Thymus (tissue), 11 donors: ENCODE measurements at regions not wholly inside any gene's neighbourhood (a gene's known extent, or its start where the extent isn't known, plus 50 kb on each side); places are given as distances from the start of the nearest gene placed in this dataset.
A peak's percentile ranks its signal among the peaks of the same experiment; 100 is the strongest.
"Not testable (repeated sequence)": the region's sequence is repeated elsewhere in the genome, so short reads cannot be mapped to it uniquely, and the experiment has no call there.

ENCODE experiments used
- DNase-seq, 9 donors: peaks; one replicate each; pipeline ENCODE4 v3.0.0-alpha.2; 2013; ENCODE audit warnings: low spot score in 9 of 9, low read depth in 6 of 9, missing footprints in 1 of 9
- H3K27ac ChIP-seq, 2 donors: one replicate each; pipeline ENCODE4 v1.5.1; 2013; ENCODE audit warnings: control low read depth in 1 of 2, low read depth in 1 of 2, low read length in 1 of 2, mild to moderate bottlenecking in 1 of 2, moderate library complexity in 1 of 2
- H3K27me3 ChIP-seq, 2 donors: one replicate each; pipeline ENCODE4 v1.5.1; 2013; ENCODE audit warnings: low read length in 1 of 2; ENCODE audit not compliant: control insufficient read depth in 2 of 2, insufficient read depth in 1 of 2
- H3K36me3 ChIP-seq, 2 donors: one replicate each; pipeline ENCODE4 v1.5.1; 2013; ENCODE audit warnings: low read length in 1 of 2, mild to moderate bottlenecking in 1 of 2, moderate library complexity in 1 of 2; ENCODE audit not compliant: control insufficient read depth in 2 of 2, insufficient read depth in 2 of 2
- H3K4me1 ChIP-seq, 2 donors: one replicate each; pipeline ENCODE4 v1.5.1; 2013; ENCODE audit warnings: low read length in 2 of 2; ENCODE audit not compliant: control insufficient read depth in 2 of 2, insufficient read depth in 2 of 2
- H3K4me3 ChIP-seq, 2 donors: one replicate each; pipeline ENCODE4 v1.5.1; 2013; ENCODE audit warnings: low read length in 2 of 2, control low read depth in 1 of 2, mild to moderate bottlenecking in 1 of 2
- H3K9me3 ChIP-seq, 2 donors: one replicate each; pipeline ENCODE4 v1.5.1; 2013; ENCODE audit warnings: low read length in 1 of 2, mild to moderate bottlenecking in 1 of 2; ENCODE audit not compliant: control insufficient read depth in 2 of 2, insufficient read depth in 1 of 2
- WGBS: extraction: QIAGEN DNeasy Blood & Tissue Kit; methylation state at CpG from one replicate; pipeline ENCODE4 v1.1.7; 2013; 5-methylcytosine and 5-hydroxymethylcytosine counted together
- donor health status: healthy.

DNA sequence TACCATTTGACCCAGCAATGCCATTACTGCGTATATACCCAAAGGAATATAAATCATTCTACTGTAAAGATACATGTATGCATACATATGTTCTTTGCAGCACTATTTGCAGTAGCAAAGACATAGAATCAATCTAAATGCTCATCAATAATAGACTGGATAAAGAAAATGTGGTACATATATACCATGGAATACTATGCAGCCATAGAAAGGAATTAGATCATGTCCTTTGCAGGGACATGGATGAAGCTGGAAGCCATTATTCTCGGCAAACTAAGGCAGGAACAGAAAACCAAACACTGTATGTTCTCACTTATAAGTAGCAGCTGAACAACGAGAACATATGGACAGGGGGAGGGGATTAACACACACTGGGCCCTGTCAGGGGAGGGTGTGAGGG is 54.8 kb upstream of the ZNF30 start:
- 92% methylated on average over 3 of the region's 3 CpGs for WGBS
- H3K4me3 ChIP-seq, H3K4me1 ChIP-seq, DNase-seq, H3K36me3 ChIP-seq, H3K27ac ChIP-seq, H3K9me3 ChIP-seq, H3K27me3 ChIP-seq: not testable (repeated sequence)

GRCh38 chr19:34867631-34868030 is 59.1 kb upstream of the ZNF30 start:
- Histone ChIP-seq H3K27me3 (no peaks in the 10 kb centered on the region), H3K27ac (no peak overlapping the region), H3K36me3 (no peaks in the 10 kb centered on the region), H3K4me3 (no peak overlapping the region), H3K9me3 (no peaks in the 10 kb centered on the region), H3K4me1 (no peaks in the 10 kb centered on the region)
- no peak for DNase-seq
- WGBS, result 98% methylated on average over 4 of the region's 4 CpGs

GRCh38 chr19:34865225-34865624 is 61.5 kb upstream of the ZNF30 start:
- WGBS, result 97% methylated on average over 2 of the region's 2 CpGs
- H3K36me3 ChIP-seq, H3K4me3 ChIP-seq, H3K27me3 ChIP-seq, H3K27ac ChIP-seq, H3K4me1 ChIP-seq, H3K9me3 ChIP-seq, DNase-seq: not testable (repeated sequence)

- 8% methylated on average over 30 of the region's 34 CpGs for WGBS
- DNase-seq, result peak in 1 of 9 donors; percentile 16
- H3K36me3 ChIP-seq, H3K27me3 ChIP-seq, H3K4me1 ChIP-seq, H3K9me3 ChIP-seq: not testable (repeated sequence)
- Histone ChIP-seq H3K27ac (peak overlapping the region; percentile 10 to 12), H3K4me3 (peak overlapping the region; percentile 43 to 46)
Measured at GRCh38 chr19:34859823-34860736, 66.6 kb upstream of the ZNF30 start.

DNA sequence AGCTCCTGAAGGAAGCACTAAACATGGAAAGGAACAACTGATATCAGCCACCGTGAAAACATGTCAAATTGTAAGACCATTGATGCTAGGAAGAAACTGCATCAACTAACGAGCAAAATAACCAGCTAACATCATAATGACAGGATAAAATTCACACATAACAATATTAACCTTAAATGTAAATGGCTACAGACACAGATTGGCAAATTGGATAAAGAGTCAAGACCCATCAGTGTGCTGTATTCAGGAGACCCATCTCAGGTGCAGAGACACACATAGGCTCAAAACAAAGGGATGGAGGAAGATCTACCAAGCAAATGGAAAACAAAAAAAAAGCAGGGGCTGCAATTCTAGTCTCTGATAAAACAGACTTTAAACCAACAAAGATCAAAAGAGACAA is 67.4 kb upstream of the ZNF30 start:
- H3K4me3 ChIP-seq, H3K4me1 ChIP-seq, DNase-seq, H3K36me3 ChIP-seq, H3K9me3 ChIP-seq, H3K27ac ChIP-seq, H3K27me3 ChIP-seq: not testable (repeated sequence)
- WGBS, result 94% methylated on average over 2 of the region's 2 CpGs

DNA sequence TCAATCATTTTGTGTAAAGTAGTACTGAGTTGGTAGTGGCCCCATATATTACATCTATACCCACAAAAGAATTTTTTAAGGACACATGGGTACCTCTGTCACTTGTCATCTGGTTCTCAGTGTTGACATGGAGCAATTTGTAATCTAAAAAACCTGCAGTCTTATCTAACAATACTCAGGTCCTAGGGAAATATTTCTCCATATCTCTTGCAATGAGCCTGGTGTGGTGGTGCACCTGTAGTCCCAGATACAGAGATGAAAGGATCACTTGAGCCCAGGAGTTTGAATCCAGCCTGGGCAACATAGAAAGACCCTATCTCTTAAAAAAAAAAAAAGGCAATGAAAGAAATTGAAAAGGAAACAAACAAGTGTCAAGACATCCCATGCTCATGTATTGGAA is 70.7 kb upstream of the ZNF30 start:
- Histone ChIP-seq H3K9me3 (no peaks in the 10 kb centered on the region), H3K4me3 (no peak overlapping the region), H3K4me1 (no peaks in the 10 kb centered on the region), H3K36me3 (no peaks in the 10 kb centered on the region), H3K27ac (no peak overlapping the region), H3K27me3 (no peaks in the 10 kb centered on the region)
- DNase-seq, result no peak

GRCh38 chr19:34853369-34853768 is 73.3 kb upstream of the ZNF30 start:
- Histone ChIP-seq H3K27ac (no peak overlapping the region), H3K4me3 (no peak overlapping the region)
- 92% methylated on average over 3 of the region's 3 CpGs for WGBS

GRCh38 chr19:34852669-34853068 is 74.0 kb upstream of the ZNF30 start:
- WGBS, result 90% methylated on average over 5 of the region's 5 CpGs
- H3K9me3 ChIP-seq, result no peaks in the 10 kb centered on the region
- H3K4me1 ChIP-seq, result no peaks in the 10 kb centered on the region
- no peaks in the 10 kb centered on the region for H3K36me3 ChIP-seq
- DNase-seq, result no peak
- H3K27me3 ChIP-seq, result no peaks in the 10 kb centered on the region
- H3K4me3 ChIP-seq, result no peak overlapping the region
- H3K27ac ChIP-seq, result no peak overlapping the region

More at GRCh38 chr19:34853369-34853768, 73.3 kb upstream of the ZNF30 start:
- Histone ChIP-seq H3K36me3 (no peaks in the 10 kb centered on the region), H3K9me3 (no peaks in the 10 kb centered on the region), H3K4me1 (no peaks in the 10 kb centered on the region), H3K27me3 (no peaks in the 10 kb centered on the region)
- no peak for DNase-seq

- 94% methylated on average over 11 of the region's 11 CpGs for WGBS
- Histone ChIP-seq H3K36me3 (no peaks in the 10 kb centered on the region), H3K4me1 (no peaks in the 10 kb centered on the region), H3K27me3 (no peaks in the 10 kb centered on the region), H3K27ac (peak overlapping the region in 1 of 2 donors; percentile 27), H3K9me3 (no peaks in the 10 kb centered on the region), H3K4me3 (no peak overlapping the region)
- DNase-seq, result no peak
Measured at GRCh38 chr19:34851277-34851804, 75.4 kb upstream of the ZNF30 start.
